CMK (cell line): ENCODE measurements at regions not wholly inside any gene's neighbourhood (a gene's known extent, or its start where the extent isn't known, plus 50 kb on each side); places are given as distances from the start of the nearest gene placed in this dataset.
"Not testable (repeated sequence)": the region's sequence is repeated elsewhere in the genome, so short reads cannot be mapped to it uniquely, and the experiment has no call there.

Experiments
- DNase-seq: peaks from one replicate; pipeline ENCODE4 v3.0.0-alpha.2; 2010; ENCODE audit warnings: low read depth

GRCh38 chr1:181202986-181203555 is 114.6 kb downstream of the IER5 start:
- no peak for DNase-seq

- DNase-seq, result no peak
Measured at GRCh38 chr1:181204530-181204929, 116.0 kb downstream of the IER5 start.

- DNase-seq, result no peak
Measured at GRCh38 chr1:181205901-181206300, 117.4 kb downstream of the IER5 start.

GRCh38 chr1:181206513-181206912 is 118.0 kb downstream of the IER5 start:
- DNase-seq, result no peak

- DNase-seq, result no peak
Measured at GRCh38 chr1:181206979-181207790, 118.7 kb downstream of the IER5 start.

GRCh38 chr1:181208083-181208482 is 119.6 kb downstream of the IER5 start:
- DNase-seq, result no peak

GRCh38 chr1:181208967-181209366 is 120.5 kb downstream of the IER5 start:
- DNase-seq, result no peak

GRCh38 chr1:181213056-181213455 is 124.6 kb downstream of the IER5 start:
- DNase-seq, result no peak

- no peak for DNase-seq
Measured at GRCh38 chr1:181216591-181216994, 128.1 kb downstream of the IER5 start.

- DNase-seq, result no peak
Measured at GRCh38 chr1:181219938-181220337, 131.4 kb downstream of the IER5 start.

GRCh38 chr1:181221078-181221477 is 132.6 kb downstream of the IER5 start:
- DNase-seq, result no peak

- no peak for DNase-seq
Measured at GRCh38 chr1:181222972-181223505, 134.5 kb downstream of the IER5 start.

- not testable (repeated sequence) for DNase-seq
Measured at GRCh38 chr1:181226728-181227127, 138.2 kb downstream of the IER5 start.

GRCh38 chr1:181239086-181239485 is 150.6 kb downstream of the IER5 start:
- no peak for DNase-seq

GRCh38 chr1:181246320-181246719 is 157.8 kb downstream of the IER5 start:
- DNase-seq, result not testable (repeated sequence)

- DNase-seq, result not testable (repeated sequence)
Measured at GRCh38 chr1:181248361-181248760, 159.9 kb downstream of the IER5 start.

GRCh38 chr1:181249186-181249585 is 160.7 kb downstream of the IER5 start:
- DNase-seq, result no peak

GRCh38 chr1:181250038-181250437 is 161.5 kb downstream of the IER5 start:
- DNase-seq, result no peak

GRCh38 chr1:181251001-181251712 is 162.7 kb downstream of the IER5 start:
- DNase-seq, result no peak

- DNase-seq, result no peak
Measured at GRCh38 chr1:181251713-181252075, 163.2 kb downstream of the IER5 start.

GRCh38 chr1:181253601-181254000 is 165.1 kb downstream of the IER5 start:
- not testable (repeated sequence) for DNase-seq

GRCh38 chr1:181255270-181255929 is 166.9 kb downstream of the IER5 start:
- DNase-seq, result no peak
